Neural cell (in vitro differentiated cells): ENCODE measurements at regions not wholly inside any gene's neighbourhood (a gene's known extent, or its start where the extent isn't known, plus 50 kb on each side); places are given as distances from the start of the nearest gene placed in this dataset.

ENCODE experiments used
- CTCF ChIP-seq: fragments of 450-650 bp; IDR thresholded peaks from 2 replicates; pipeline ENCODE4 v1.5.1; 2014; ENCODE audit warnings: antibody characterized with exemption, mild to moderate bottlenecking, moderate library complexity; ENCODE audit not compliant: poor library complexity, severe bottlenecking
- EZH2 ChIP-seq: fragments of 200-600, 300-800 bp; shearing (Covaris generic), sonication (generic); IDR thresholded peaks from 2 replicates; pipeline ENCODE4 v1.6.1; 2014; ENCODE audit warnings: antibody characterized with exemption, low read length, borderline replicate concordance, mild to moderate bottlenecking; ENCODE audit not compliant: insufficient read depth, poor library complexity, severe bottlenecking
- POLR2AphosphoS5 ChIP-seq: IDR thresholded peaks from 2 replicates; pipeline ENCODE4 v1.6.1; 2012
- RAD21 ChIP-seq: fragments of 450-650 bp; conservative IDR thresholded peaks from 2 replicates; pipeline ENCODE4 v1.6.1; 2014; ENCODE audit warnings: antibody characterized with exemption, mild to moderate bottlenecking, moderate library complexity
- REST ChIP-seq: IDR thresholded peaks from 2 replicates; pipeline ENCODE4 v1.6.1; 2012; ENCODE audit warnings: borderline replicate concordance
- TAF1 ChIP-seq: IDR thresholded peaks from 2 replicates; pipeline ENCODE4 v1.6.1; 2012; ENCODE audit warnings: low read depth

GRCh38 chr20:63093966-63094766 lies 87.4 kb upstream of the BHLHE23 start:
- TF ChIP-seq CTCF: no peak
- no peak for TF ChIP-seq TAF1
- no peak for TF ChIP-seq RAD21
- TF ChIP-seq POLR2AphosphoS5: no peak
- no peak for TF ChIP-seq REST
- no peak for TF ChIP-seq EZH2
